ENCODE measurements at regions not wholly inside any gene's neighbourhood (a gene's known extent, or its start where the extent isn't known, plus 50 kb on each side); places are given as distances from the start of the nearest gene placed in this dataset.

DNA sequence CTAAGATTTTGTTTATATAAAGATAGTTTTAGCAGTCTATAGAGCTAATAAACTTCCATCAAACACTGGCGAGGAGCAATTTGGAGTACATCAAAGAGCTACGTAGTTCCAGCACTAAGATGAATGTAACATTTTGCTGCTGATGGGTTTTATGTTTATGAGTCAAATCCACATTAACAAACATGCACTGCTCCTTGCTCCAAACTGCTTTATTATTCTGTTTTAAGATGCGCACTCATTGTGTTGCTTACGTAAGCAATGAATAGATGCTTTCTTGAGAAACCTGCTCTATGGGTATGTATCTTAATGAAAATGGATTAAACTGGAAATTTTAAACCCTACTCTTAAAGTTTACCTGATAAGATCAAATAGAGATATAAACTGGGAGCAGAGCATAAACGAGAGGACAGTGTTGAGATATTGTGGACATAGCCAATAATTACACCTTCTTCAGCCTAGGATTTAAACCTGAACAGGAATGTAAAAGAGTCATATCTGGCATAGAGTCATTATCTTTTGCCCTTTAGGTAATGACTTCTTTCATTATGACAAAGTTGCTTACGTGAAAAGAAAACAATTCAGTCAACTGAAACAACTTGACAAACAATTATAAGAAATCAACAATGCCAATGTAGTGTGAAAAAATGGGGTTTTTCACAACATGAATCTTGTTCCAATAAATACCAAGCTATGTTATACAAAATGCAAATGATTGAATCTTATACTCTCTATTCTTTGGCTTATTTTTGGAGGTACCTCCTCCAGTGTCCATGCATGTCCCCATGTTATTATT lies 153.5 kb upstream of the MTPN start:
- TF ChIP-seq, protein P1, sequence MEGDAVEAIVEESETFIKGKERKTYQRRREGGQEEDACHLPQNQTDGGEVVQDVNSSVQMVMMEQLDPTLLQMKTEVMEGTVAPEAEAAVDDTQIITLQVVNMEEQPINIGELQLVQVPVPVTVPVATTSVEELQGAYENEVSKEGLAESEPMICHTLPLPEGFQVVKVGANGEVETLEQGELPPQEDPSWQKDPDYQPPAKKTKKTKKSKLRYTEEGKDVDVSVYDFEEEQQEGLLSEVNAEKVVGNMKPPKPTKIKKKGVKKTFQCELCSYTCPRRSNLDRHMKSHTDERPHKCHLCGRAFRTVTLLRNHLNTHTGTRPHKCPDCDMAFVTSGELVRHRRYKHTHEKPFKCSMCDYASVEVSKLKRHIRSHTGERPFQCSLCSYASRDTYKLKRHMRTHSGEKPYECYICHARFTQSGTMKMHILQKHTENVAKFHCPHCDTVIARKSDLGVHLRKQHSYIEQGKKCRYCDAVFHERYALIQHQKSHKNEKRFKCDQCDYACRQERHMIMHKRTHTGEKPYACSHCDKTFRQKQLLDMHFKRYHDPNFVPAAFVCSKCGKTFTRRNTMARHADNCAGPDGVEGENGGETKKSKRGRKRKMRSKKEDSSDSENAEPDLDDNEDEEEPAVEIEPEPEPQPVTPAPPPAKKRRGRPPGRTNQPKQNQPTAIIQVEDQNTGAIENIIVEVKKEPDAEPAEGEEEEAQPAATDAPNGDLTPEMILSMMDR (IDR thresholded peaks at IDR 0.05): no peak
- no peak for DNase-seq (ENCODE audit: low spot score)
- no peak overlapping the region for H3K4me3 ChIP-seq

DNA sequence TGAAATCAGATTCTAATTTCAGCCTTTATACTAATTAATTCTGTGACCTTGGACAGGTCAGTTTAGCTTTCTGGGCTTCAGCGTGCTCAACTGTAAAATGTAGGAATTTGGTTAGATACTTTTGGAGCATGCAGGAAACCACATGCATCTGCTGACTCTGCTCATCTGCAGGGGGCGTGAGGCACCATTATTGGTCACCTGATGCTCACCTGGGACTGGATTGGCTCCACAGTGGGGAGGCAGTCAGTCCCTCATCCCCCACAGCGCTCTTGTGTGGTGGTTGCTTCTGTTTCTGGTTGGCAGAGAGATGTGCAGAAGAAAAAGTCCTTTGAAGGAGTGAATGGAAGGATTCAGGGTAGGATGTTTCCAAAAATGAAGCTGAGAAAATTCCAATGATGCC lies 150.9 kb upstream of the MTPN start:
- H3K4me3 ChIP-seq: no peak overlapping the region
- TF ChIP-seq, protein P1 (IDR thresholded peaks at IDR 0.05): no peak
- no peak for DNase-seq (ENCODE audit: low spot score)
- H3K27ac ChIP-seq: no peak overlapping the region

More for the DNA sequence above, 153.5 kb upstream of the MTPN start:
- H3K27ac ChIP-seq: no peak overlapping the region

DNA sequence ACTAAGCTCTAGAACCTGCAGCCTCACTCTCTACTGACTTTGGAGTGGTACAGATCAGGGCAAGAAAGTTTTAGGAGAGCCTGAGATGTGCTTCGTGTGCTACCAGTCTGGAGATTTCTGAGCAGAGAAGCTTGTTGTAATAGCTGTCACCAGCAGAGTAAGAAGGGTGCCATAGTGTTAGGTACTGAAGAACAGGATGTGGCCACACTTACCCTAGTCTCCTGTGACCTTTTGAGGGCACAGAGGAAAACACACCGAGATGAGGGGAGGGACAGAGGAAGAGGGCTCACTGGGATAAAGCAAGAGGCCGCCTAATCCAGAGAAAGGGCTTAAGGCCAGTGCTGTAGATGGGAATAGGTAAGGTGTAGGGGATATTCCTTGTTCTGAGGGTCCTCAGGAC lies 146.2 kb upstream of the MTPN start:
- TF ChIP-seq, protein P1 (IDR thresholded peaks at IDR 0.05): no peak
- no peak for DNase-seq (ENCODE audit: low spot score)
- Histone ChIP-seq H3K27ac (no peak overlapping the region), H3K4me3 (no peak overlapping the region)

DNA sequence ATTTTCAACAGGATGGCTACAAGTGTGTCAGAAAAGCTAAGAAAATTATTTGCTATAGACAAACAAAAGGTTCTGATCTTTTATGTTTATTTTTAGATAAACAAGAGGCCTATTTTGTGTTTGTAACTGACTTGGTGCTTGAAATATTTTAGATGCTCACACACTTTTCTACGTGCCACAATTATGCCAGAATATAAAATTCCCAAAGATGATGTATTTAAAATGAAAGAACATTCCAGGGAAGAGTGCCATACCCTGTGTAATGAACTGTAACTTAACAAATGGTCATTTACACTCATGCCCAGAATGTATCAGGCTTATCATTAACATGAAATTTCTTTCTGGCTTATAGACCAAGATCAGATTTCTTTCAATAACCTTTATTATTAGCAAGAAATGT lies 144.9 kb upstream of the MTPN start:
- H3K4me3 ChIP-seq: no peak overlapping the region
- DNase-seq (ENCODE audit: low spot score): no peak
- no peak overlapping the region for H3K27ac ChIP-seq
- TF ChIP-seq, protein P1 (IDR thresholded peaks at IDR 0.05): no peak

DNA sequence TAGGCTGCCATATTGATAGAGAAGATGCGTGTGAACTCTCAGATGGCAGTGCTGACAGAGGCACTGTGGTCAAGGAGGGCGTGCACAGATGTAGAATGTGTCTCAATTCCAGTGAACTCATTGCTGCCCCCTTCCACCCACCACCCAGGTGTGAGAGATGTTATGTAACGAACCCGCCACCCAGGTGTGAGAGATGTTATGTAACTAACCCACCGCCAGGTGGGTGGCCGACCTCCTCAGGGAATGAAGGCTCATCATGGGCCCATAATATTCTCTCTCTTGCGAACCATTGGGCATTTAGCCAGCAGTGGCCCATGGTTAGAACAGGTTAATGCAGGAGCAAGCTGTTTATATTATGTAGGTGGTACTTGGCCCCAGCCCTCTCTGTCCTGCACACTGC lies 140.4 kb upstream of the MTPN start:
- TF ChIP-seq, protein P1 (IDR thresholded peaks at IDR 0.05): no peak
- DNase-seq (ENCODE audit: low spot score): no peak
- no peak overlapping the region for H3K4me3 ChIP-seq
- H3K27ac ChIP-seq: no peak overlapping the region

DNA sequence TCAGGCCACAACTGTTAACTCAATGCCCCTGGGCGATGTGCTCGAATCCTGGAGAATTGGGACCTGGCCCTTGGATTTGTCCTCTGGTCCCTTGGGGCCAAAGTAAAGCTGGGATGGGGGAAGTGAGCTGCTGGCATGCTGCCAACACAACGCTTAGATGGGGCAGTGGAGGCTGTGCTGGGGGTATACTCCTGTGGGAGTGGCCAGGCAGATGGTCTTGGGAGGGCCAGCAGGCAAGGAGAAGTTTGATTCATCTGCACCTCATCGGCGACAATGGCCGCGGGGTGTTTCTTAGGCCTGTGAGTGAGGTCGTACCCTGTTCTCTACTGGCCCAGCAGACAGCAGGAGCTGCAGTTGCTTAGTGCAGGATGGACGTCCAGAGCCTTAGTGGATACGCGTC lies 139.0 kb upstream of the MTPN start:
- no peak for DNase-seq (ENCODE audit: low spot score)
- TF ChIP-seq, protein P1 (IDR thresholded peaks at IDR 0.05): no peak
- Histone ChIP-seq H3K27ac (no peak overlapping the region), H3K4me3 (no peak overlapping the region)
